Esophagus (tissue), 2 donors: ENCODE measurements at regions not wholly inside any gene's neighbourhood (a gene's known extent, or its start where the extent isn't known, plus 50 kb on each side); places are given as distances from the start of the nearest gene placed in this dataset.

Experiments used
- H3K27ac ChIP-seq, 2 donors: one replicate each; pipeline ENCODE4 v1.5.1; 2013; ENCODE audit warnings: low read depth in 2 of 2, mild to moderate bottlenecking in 2 of 2, inconsistent platforms in 1 of 2, low read length in 1 of 2, moderate library complexity in 1 of 2
- H3K27me3 ChIP-seq, 2 donors: one replicate each; pipeline ENCODE4 v1.6.1; 2013; ENCODE audit warnings: low read length in 2 of 2, control low read depth in 1 of 2, mild to moderate bottlenecking in 1 of 2; ENCODE audit not compliant: insufficient read depth in 2 of 2, control insufficient read depth in 1 of 2
- H3K36me3 ChIP-seq, 2 donors: one replicate each; pipeline ENCODE4 v1.6.1; 2013; ENCODE audit warnings: low read length in 1 of 2; ENCODE audit not compliant: control insufficient read depth in 2 of 2, insufficient read depth in 2 of 2
- H3K4me1 ChIP-seq, 2 donors: one replicate each; pipeline ENCODE4 v1.6.1; 2013; ENCODE audit warnings: low read length in 1 of 2; ENCODE audit not compliant: control insufficient read depth in 2 of 2, insufficient read depth in 2 of 2
- H3K4me3 ChIP-seq, 2 donors: one replicate each; pipeline ENCODE4 v1.5.1; 2013; ENCODE audit warnings: low read length in 2 of 2, mild to moderate bottlenecking in 2 of 2, low read depth in 1 of 2, moderate library complexity in 1 of 2
- H3K9me3 ChIP-seq, 2 donors: one replicate each; pipeline ENCODE4 v1.6.1; 2013; ENCODE audit warnings: mild to moderate bottlenecking in 2 of 2, low read depth in 1 of 2, low read length in 1 of 2, moderate library complexity in 1 of 2; ENCODE audit not compliant: control insufficient read depth in 2 of 2, insufficient read depth in 1 of 2
- WGBS, 2 donors: extraction: QIAGEN DNeasy Blood & Tissue Kit; methylation state at CpG; one replicate each; pipeline ENCODE4 v1.1.7; 2013; 5-methylcytosine and 5-hydroxymethylcytosine counted together
- donor health status: healthy with polysubstance abuse.
- donor health status: Bipolar disorder and iron deficiency.

GRCh38 chr3:72018343-72018984, 233.5 kb upstream of the PROK2 start:
- H3K9me3 ChIP-seq = no peaks in the 10 kb centered on the region
- 85 to 86% methylated on average over 5 of the region's 5 CpGs for WGBS, 2 donors
- H3K27ac ChIP-seq = no peak overlapping the region
- no peaks in the 10 kb centered on the region for H3K4me1 ChIP-seq
- H3K27me3 ChIP-seq = no peaks in the 10 kb centered on the region
- no peaks in the 10 kb centered on the region for H3K36me3 ChIP-seq
- no peak overlapping the region for H3K4me3 ChIP-seq

- no peak overlapping the region for H3K27ac ChIP-seq
- no peaks in the 10 kb centered on the region for H3K9me3 ChIP-seq
- no peak overlapping the region for H3K4me3 ChIP-seq
- H3K36me3 ChIP-seq = no peaks in the 10 kb centered on the region
- no peaks in the 10 kb centered on the region for H3K27me3 ChIP-seq
- 74 to 91% methylated on average over 1 of the region's 1 CpG for WGBS, 2 donors
- no peaks in the 10 kb centered on the region for H3K4me1 ChIP-seq
Measured at GRCh38 chr3:72017935-72018334, 233.0 kb upstream of the PROK2 start.

GRCh38 chr3:72017311-72017710, 232.4 kb upstream of the PROK2 start:
- H3K27me3 ChIP-seq = no peaks in the 10 kb centered on the region
- H3K4me1 ChIP-seq = no peaks in the 10 kb centered on the region
- no peak overlapping the region for H3K4me3 ChIP-seq
- H3K36me3 ChIP-seq = no peaks in the 10 kb centered on the region
- no peak overlapping the region for H3K27ac ChIP-seq
- H3K9me3 ChIP-seq = no peaks in the 10 kb centered on the region
- WGBS, 2 donors = 88 to 89% methylated on average over 1 of the region's 1 CpG

GRCh38 chr3:72015463-72015862, 230.5 kb upstream of the PROK2 start:
- H3K4me1 ChIP-seq = no peaks in the 10 kb centered on the region
- H3K27ac ChIP-seq = no peak overlapping the region
- WGBS, 2 donors = 86 to 94% methylated on average over 6 of the region's 6 CpGs
- no peaks in the 10 kb centered on the region for H3K9me3 ChIP-seq
- no peaks in the 10 kb centered on the region for H3K36me3 ChIP-seq
- H3K27me3 ChIP-seq = no peaks in the 10 kb centered on the region
- H3K4me3 ChIP-seq = no peak overlapping the region

GRCh38 chr3:72013084-72013483, 228.1 kb upstream of the PROK2 start:
- no peak overlapping the region for H3K4me3 ChIP-seq
- H3K9me3 ChIP-seq = no peaks in the 10 kb centered on the region
- 90 to 91% methylated on average over 5 of the region's 5 CpGs for WGBS, 2 donors
- H3K27me3 ChIP-seq = no peaks in the 10 kb centered on the region
- H3K4me1 ChIP-seq = no peaks in the 10 kb centered on the region
- H3K27ac ChIP-seq = no peak overlapping the region
- H3K36me3 ChIP-seq = no peaks in the 10 kb centered on the region

- no peak overlapping the region for H3K27ac ChIP-seq
- 89 to 91% methylated on average over 5 of the region's 5 CpGs for WGBS, 2 donors
Measured at GRCh38 chr3:72012363-72012762, 227.4 kb upstream of the PROK2 start.

GRCh38 chr3:72011485-72011884, 226.5 kb upstream of the PROK2 start:
- Histone ChIP-seq H3K27ac (no peak overlapping the region), H3K4me3 (no peak overlapping the region), H3K36me3 (no peaks in the 10 kb centered on the region), H3K4me1 (no peaks in the 10 kb centered on the region), H3K9me3 (no peaks in the 10 kb centered on the region), H3K27me3 (no peaks in the 10 kb centered on the region)
- WGBS, 2 donors = 81 to 83% methylated on average over 4 of the region's 4 CpGs

More at GRCh38 chr3:72012363-72012762, 227.4 kb upstream of the PROK2 start:
- H3K4me1 ChIP-seq = no peaks in the 10 kb centered on the region
- H3K36me3 ChIP-seq = no peaks in the 10 kb centered on the region
- no peaks in the 10 kb centered on the region for H3K27me3 ChIP-seq
- H3K4me3 ChIP-seq = no peak overlapping the region
- H3K9me3 ChIP-seq = no peaks in the 10 kb centered on the region

- H3K36me3 ChIP-seq = no peaks in the 10 kb centered on the region
- no peaks in the 10 kb centered on the region for H3K27me3 ChIP-seq
- 74 to 81% methylated on average over 8 of the region's 8 CpGs for WGBS, 2 donors
- H3K9me3 ChIP-seq = no peaks in the 10 kb centered on the region
- no peak overlapping the region for H3K4me3 ChIP-seq
- no peak overlapping the region for H3K27ac ChIP-seq
- H3K4me1 ChIP-seq = no peaks in the 10 kb centered on the region
Measured at GRCh38 chr3:72009851-72010443, 225.0 kb upstream of the PROK2 start.

- Histone ChIP-seq H3K27ac (no peak overlapping the region), H3K4me3 (no peak overlapping the region), H3K4me1 (no peaks in the 10 kb centered on the region), H3K27me3 (no peaks in the 10 kb centered on the region), H3K9me3 (no peaks in the 10 kb centered on the region), H3K36me3 (no peaks in the 10 kb centered on the region)
- 88 to 94% methylated on average over 5 of the region's 5 CpGs for WGBS, 2 donors
Measured at GRCh38 chr3:72008226-72008996, 223.5 kb upstream of the PROK2 start.
